Nephron (organoid): ENCODE measurements at regions not wholly inside any gene's neighbourhood (a gene's known extent, or its start where the extent isn't known, plus 50 kb on each side); places are given as distances from the start of the nearest gene placed in this dataset.

Experiments used
- H3K27ac Mint-ChIP-seq, 3 experiments: 2 replicates each; pipeline ENCODE4 v1.8.0; 2020; ENCODE audit warnings: mixed read lengths in 3 of 3, mild to moderate bottlenecking in 2 of 3, moderate library complexity in 1 of 3
- H3K27me3 Mint-ChIP-seq: 2 replicates; pipeline ENCODE4 v1.8.0; 2021; ENCODE audit warnings: low read depth, mild to moderate bottlenecking, moderate library complexity, mixed read lengths
- H3K36me3 Mint-ChIP-seq: 2 replicates; pipeline ENCODE4 v1.8.0; 2020; ENCODE audit warnings: low read depth, mixed read lengths
- H3K4me1 Mint-ChIP-seq: 2 replicates; pipeline ENCODE4 v1.8.0; 2020; ENCODE audit warnings: mixed read lengths
- H3K4me3 Mint-ChIP-seq, 3 experiments: 2 replicates each; pipeline ENCODE4 v1.8.0; 2020; ENCODE audit warnings: mild to moderate bottlenecking in 3 of 3, mixed read lengths in 3 of 3, moderate library complexity in 2 of 3
- H3K9me3 Mint-ChIP-seq: 2 replicates; pipeline ENCODE4 v1.8.0; 2020; ENCODE audit warnings: mixed read lengths
- TF ChIP-seq, protein P1 (sequence below), 3 experiments: fragments of 200-600 bp; sonication (generic); IDR thresholded peaks; one replicate each; pipeline ENCODE4 v1.5.0; 2021; ENCODE audit warnings: antibody characterized with exemption in 3 of 3; ENCODE audit not compliant: unreplicated experiment in 3 of 3

DNA sequence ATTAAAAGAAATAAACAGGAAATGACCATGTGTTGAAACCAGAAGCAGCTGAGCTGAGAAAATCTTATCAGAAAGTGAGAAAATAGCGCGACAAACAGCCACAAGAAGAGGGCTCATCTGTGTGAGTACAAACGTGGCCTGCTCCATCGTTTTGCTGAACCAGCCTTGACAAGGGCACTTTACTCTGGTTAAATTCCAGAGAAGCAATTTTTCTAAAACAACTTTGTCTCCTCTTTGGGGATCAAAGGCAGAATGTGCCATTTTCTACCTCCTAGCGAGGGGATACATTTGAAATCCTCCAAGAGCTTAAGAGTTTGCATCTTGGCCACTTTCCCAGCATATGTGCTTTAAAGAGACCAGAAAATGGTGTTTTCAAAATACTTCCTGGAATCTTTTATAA is 51.3 kb upstream of the VIPR2 start:
- Mint-ChIP-seq H3K27me3 (peaks cover 17% of the 10 kb centered on the region), H3K36me3 (no peaks in the 10 kb centered on the region), H3K4me1 (peaks cover 33% of the 10 kb centered on the region), H3K4me3 (no peak overlapping the region), H3K9me3 (peaks cover 7% of the 10 kb centered on the region), H3K27ac (peak overlapping the region in 1 of 3 experiments; percentile 54)
- TF ChIP-seq, protein P1, sequence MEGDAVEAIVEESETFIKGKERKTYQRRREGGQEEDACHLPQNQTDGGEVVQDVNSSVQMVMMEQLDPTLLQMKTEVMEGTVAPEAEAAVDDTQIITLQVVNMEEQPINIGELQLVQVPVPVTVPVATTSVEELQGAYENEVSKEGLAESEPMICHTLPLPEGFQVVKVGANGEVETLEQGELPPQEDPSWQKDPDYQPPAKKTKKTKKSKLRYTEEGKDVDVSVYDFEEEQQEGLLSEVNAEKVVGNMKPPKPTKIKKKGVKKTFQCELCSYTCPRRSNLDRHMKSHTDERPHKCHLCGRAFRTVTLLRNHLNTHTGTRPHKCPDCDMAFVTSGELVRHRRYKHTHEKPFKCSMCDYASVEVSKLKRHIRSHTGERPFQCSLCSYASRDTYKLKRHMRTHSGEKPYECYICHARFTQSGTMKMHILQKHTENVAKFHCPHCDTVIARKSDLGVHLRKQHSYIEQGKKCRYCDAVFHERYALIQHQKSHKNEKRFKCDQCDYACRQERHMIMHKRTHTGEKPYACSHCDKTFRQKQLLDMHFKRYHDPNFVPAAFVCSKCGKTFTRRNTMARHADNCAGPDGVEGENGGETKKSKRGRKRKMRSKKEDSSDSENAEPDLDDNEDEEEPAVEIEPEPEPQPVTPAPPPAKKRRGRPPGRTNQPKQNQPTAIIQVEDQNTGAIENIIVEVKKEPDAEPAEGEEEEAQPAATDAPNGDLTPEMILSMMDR (IDR thresholded peaks at IDR 0.05; ENCODE audit: unreplicated experiment in 3 of 3) = no peak
